ENCODE measurements at regions not wholly inside any gene's neighbourhood (a gene's known extent, or its start where the extent isn't known, plus 50 kb on each side); places are given as distances from the start of the nearest gene placed in this dataset.
A peak's percentile ranks its signal among the peaks of the same experiment; 100 is the strongest.

DNA sequence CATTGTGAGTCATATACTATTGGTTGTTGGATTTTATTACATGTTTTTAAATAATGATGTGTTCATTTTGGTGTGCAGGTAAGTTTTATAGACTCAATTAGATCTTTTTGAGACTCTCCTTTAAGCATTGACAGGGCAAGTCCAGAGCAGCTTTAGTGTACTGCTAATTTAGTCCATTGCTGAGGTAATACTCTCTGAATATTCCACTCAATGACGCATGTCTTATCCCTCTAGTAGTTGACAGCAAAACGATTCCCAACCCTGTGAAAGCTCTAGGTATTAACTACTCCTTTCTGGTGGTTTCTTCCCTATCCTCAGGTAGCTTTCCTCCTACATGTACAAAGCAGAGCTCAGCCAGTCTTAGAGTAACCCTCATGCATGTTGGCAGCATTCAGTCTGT is 373.5 kb upstream of the MAP3K7 start:
- H3K9me3 ChIP-seq (ENCODE audit: control insufficient read depth in 1 of 2, low read length in 2 of 2) = no peaks in the 10 kb centered on the region
- no peaks in the 10 kb centered on the region for H3K4me1 ChIP-seq (ENCODE audit: control insufficient read depth in 1 of 2, insufficient read depth in 2 of 2, low read length in 2 of 2)
- no peaks in the 10 kb centered on the region for H3K27me3 ChIP-seq (ENCODE audit: control insufficient read depth in 1 of 2, insufficient read depth in 2 of 2, low read length in 2 of 2)
- H3K36me3 ChIP-seq (ENCODE audit: control insufficient read depth in 1 of 2, insufficient read depth in 2 of 2, low read length in 2 of 2) = no peaks in the 10 kb centered on the region
- no peak overlapping the region for H3K4me3 ChIP-seq (ENCODE audit: low read depth in 1 of 2, low read length in 2 of 2)
- H3K27ac ChIP-seq (ENCODE audit: low read depth, low read length) = no peak overlapping the region
- no peak overlapping the region for H3K9ac ChIP-seq (ENCODE audit: low read depth in 1 of 2, low read length in 2 of 2)

DNA sequence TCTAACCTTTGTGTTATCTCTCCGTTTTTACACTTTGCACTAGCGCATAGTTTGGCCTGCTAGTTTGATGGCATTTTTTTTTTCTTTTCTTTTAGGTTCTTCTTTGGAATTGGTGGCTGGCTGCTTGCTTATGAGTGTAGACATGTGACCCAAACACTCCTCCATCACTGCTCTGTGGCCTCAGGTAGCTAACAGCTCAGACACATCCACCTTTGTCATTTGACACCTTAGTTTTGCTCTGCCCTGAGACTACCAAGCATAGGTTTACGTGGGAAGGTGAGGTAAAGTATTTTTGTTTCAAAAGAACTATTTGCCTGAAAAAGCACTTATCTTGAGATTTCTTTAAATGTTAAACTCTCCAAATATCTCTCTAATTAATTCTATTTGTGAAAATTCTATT is 368.4 kb upstream of the MAP3K7 start:
- Histone ChIP-seq H3K9ac (ENCODE audit: low read depth in 1 of 2, low read length in 2 of 2) (no peak overlapping the region), H3K4me1 (ENCODE audit: control insufficient read depth in 1 of 2, insufficient read depth in 2 of 2, low read length in 2 of 2) (no peaks in the 10 kb centered on the region), H3K9me3 (ENCODE audit: control insufficient read depth in 1 of 2, low read length in 2 of 2) (no peaks in the 10 kb centered on the region), H3K27ac (ENCODE audit: low read depth, low read length) (no peak overlapping the region), H3K27me3 (ENCODE audit: control insufficient read depth in 1 of 2, insufficient read depth in 2 of 2, low read length in 2 of 2) (no peaks in the 10 kb centered on the region), H3K36me3 (ENCODE audit: control insufficient read depth in 1 of 2, insufficient read depth in 2 of 2, low read length in 2 of 2) (no peaks in the 10 kb centered on the region), H3K4me3 (ENCODE audit: low read depth in 1 of 2, low read length in 2 of 2) (no peak overlapping the region)

DNA sequence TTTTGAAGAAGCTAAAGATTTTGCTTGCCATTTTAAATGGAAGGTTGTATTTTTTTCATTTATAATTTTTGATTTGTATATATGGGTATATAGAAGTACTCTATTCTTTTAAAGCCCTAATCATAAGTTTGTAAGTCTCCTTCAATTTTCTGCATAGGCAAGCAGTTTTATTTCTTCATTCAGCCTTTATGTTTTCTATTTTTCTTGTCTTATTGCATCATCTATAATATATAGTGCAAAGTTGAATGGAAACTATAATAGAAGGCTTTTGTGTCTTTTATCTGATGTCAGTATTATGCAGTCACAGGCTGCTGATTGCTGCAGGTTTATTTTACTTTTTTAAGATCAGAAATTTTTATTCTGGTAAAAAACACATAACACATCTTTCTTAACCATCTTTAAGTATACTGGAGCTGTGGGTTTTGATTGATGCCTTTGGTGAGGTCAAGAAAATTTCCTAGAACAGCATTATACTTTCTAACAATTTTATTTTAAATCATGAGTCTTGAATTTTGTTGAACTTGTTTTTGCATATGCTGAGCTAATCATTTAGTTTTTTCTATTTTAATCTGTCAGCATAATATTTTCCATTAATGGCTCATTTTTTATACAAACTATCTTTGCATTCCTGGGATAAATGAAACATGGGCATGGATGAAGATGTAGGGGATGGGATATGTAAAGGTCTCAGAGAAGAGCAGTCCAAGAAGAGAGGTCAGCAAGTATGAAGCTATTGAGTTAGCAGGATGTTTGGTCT is 366.7 kb upstream of the MAP3K7 start:
- Histone ChIP-seq H3K9ac (ENCODE audit: low read depth in 1 of 2, low read length in 2 of 2) (no peak overlapping the region), H3K36me3 (ENCODE audit: control insufficient read depth in 1 of 2, insufficient read depth in 2 of 2, low read length in 2 of 2) (no peaks in the 10 kb centered on the region), H3K9me3 (ENCODE audit: control insufficient read depth in 1 of 2, low read length in 2 of 2) (no peaks in the 10 kb centered on the region), H3K4me3 (ENCODE audit: low read depth in 1 of 2, low read length in 2 of 2) (no peak overlapping the region), H3K4me1 (ENCODE audit: control insufficient read depth in 1 of 2, insufficient read depth in 2 of 2, low read length in 2 of 2) (no peaks in the 10 kb centered on the region), H3K27ac (ENCODE audit: low read depth, low read length) (no peak overlapping the region), H3K27me3 (ENCODE audit: control insufficient read depth in 1 of 2, insufficient read depth in 2 of 2, low read length in 2 of 2) (no peaks in the 10 kb centered on the region)

DNA sequence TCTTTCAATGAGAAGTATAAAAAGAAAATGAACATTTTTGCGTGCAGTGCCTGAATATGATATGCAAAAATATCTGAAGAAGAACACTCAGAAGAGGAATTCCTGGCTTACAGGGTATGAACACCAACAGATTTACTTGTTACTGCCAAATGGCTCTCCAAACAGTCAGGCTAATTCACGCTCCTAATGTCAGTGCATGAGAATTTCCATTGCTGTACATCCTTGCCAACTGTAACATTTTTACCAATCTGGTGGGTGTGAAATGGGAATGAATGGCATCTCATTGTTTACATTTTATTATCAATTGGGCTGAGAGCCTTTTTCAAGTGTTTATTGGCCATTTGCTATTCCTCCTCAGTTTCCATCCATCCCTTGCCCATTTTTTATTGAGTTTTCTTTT is 365.3 kb upstream of the MAP3K7 start:
- Histone ChIP-seq H3K9ac (ENCODE audit: low read depth in 1 of 2, low read length in 2 of 2) (no peak overlapping the region), H3K36me3 (ENCODE audit: control insufficient read depth in 1 of 2, insufficient read depth in 2 of 2, low read length in 2 of 2) (no peaks in the 10 kb centered on the region), H3K4me3 (ENCODE audit: low read depth in 1 of 2, low read length in 2 of 2) (no peak overlapping the region), H3K9me3 (ENCODE audit: control insufficient read depth in 1 of 2, low read length in 2 of 2) (no peaks in the 10 kb centered on the region), H3K4me1 (ENCODE audit: control insufficient read depth in 1 of 2, insufficient read depth in 2 of 2, low read length in 2 of 2) (no peaks in the 10 kb centered on the region), H3K27ac (ENCODE audit: low read depth, low read length) (no peak overlapping the region), H3K27me3 (ENCODE audit: control insufficient read depth in 1 of 2, insufficient read depth in 2 of 2, low read length in 2 of 2) (no peaks in the 10 kb centered on the region)

DNA sequence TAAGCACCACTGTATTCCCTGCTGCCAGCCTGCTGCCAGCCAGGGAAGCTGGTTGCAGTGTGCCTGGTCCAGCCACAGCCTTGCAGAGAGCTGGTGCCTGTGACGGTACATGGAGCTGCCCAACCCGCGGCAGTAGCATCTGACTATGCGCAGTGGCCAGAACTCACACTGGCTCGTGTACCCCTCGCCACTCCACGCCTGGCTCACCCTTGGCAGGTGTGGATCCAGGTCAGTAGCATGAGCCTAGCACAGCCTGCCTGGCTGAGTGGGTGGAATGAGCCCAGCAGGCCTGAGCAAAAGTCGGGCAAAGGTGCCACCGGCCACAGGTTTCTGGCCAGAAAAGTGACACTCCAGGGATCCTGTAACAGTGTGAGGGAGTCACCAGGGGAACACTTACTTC is 361.7 kb upstream of the MAP3K7 start:
- Histone ChIP-seq H3K4me3 (ENCODE audit: low read depth in 1 of 2, low read length in 2 of 2) (no peak overlapping the region), H3K27ac (ENCODE audit: low read depth, low read length) (no peak overlapping the region), H3K9me3 (ENCODE audit: control insufficient read depth in 1 of 2, low read length in 2 of 2) (no peaks in the 10 kb centered on the region), H3K36me3 (ENCODE audit: control insufficient read depth in 1 of 2, insufficient read depth in 2 of 2, low read length in 2 of 2) (no peaks in the 10 kb centered on the region), H3K4me1 (ENCODE audit: control insufficient read depth in 1 of 2, insufficient read depth in 2 of 2, low read length in 2 of 2) (no peaks in the 10 kb centered on the region), H3K9ac (ENCODE audit: low read depth in 1 of 2, low read length in 2 of 2) (no peak overlapping the region), H3K27me3 (ENCODE audit: control insufficient read depth in 1 of 2, insufficient read depth in 2 of 2, low read length in 2 of 2) (no peaks in the 10 kb centered on the region)

DNA sequence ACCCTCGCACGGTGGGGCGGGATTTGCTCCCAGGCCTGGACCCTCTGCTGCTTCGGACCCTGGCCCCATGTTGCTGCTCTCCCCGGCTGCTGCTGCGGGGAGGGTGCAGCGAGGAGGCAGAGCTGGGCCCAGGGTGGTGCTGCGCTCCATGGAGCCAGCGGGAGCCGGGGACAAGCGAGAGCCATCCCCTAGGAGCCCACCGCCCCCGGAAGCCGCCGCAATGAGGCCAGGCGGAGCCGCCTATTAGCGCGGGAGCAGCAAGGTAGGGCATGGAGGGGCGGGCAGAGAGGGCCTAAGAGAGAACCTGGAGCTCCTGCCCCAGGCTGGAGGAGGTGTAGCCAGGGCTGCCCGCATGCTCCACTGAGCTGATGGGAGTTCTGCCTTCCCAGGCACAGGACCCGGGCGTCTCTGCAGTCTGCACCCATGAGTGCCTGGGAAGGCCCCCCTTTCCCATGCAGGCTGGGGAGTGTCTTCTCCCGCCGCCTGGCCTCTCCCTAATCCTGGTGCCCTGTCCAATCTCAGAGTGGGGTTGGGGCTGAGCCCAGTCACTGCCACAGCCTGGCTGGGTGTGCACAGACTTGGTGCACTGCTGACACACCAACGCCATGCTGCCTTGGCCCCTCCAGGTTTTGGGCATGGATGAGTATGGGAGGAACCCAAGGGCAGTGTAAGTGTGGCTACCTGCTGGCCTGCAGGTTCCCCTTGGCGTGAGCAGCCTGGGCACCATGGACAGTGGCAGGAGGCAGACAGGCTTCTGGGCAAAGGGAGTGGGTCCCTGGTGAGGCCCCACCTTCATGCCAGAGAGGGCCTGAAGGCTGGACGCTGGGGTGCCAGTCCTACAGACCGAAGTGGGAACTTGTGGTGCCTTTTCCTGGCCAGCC is 360.6 kb upstream of the MAP3K7 start:
- no peaks in the 10 kb centered on the region for H3K9me3 ChIP-seq (ENCODE audit: control insufficient read depth in 1 of 2, low read length in 2 of 2)
- H3K36me3 ChIP-seq (ENCODE audit: control insufficient read depth in 1 of 2, insufficient read depth in 2 of 2, low read length in 2 of 2) = no peaks in the 10 kb centered on the region
- no peaks in the 10 kb centered on the region for H3K4me1 ChIP-seq (ENCODE audit: control insufficient read depth in 1 of 2, insufficient read depth in 2 of 2, low read length in 2 of 2)
- H3K9ac ChIP-seq (ENCODE audit: low read depth in 1 of 2, low read length in 2 of 2) = no peak overlapping the region
- no peak overlapping the region for H3K27ac ChIP-seq (ENCODE audit: low read depth, low read length)
- H3K4me3 ChIP-seq (ENCODE audit: low read depth in 1 of 2, low read length in 2 of 2) = no peak overlapping the region
- H3K27me3 ChIP-seq (ENCODE audit: control insufficient read depth in 1 of 2, insufficient read depth in 2 of 2, low read length in 2 of 2) = no peaks in the 10 kb centered on the region

DNA sequence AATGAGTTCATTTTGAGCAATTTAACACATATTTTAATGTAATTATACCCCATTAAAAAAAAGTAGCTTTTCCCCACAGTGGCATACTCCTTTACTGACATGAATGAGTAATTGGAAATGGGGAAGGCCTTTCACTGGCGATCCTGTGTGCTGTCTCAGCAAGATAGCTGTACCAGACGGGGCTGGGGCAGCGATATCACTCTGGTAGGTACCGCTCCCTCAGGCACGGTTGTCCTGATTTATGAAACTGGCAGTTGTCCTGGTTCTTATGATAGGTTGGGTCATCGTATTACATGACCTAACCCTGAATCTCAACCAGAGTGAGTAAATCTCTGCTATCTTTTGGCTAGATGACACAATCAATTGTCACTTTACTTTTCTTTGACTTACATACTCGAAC is 355.0 kb upstream of the MAP3K7 start:
- H3K4me1 ChIP-seq (ENCODE audit: control insufficient read depth in 1 of 2, insufficient read depth in 2 of 2, low read length in 2 of 2) = no peaks in the 10 kb centered on the region
- H3K4me3 ChIP-seq (ENCODE audit: low read depth in 1 of 2, low read length in 2 of 2) = no peak overlapping the region
- no peaks in the 10 kb centered on the region for H3K9me3 ChIP-seq (ENCODE audit: control insufficient read depth in 1 of 2, low read length in 2 of 2)
- H3K27me3 ChIP-seq (ENCODE audit: control insufficient read depth in 1 of 2, insufficient read depth in 2 of 2, low read length in 2 of 2) = no peaks in the 10 kb centered on the region
- no peak overlapping the region for H3K9ac ChIP-seq (ENCODE audit: low read depth in 1 of 2, low read length in 2 of 2)
- H3K27ac ChIP-seq (ENCODE audit: low read depth, low read length) = no peak overlapping the region
- H3K36me3 ChIP-seq (ENCODE audit: control insufficient read depth in 1 of 2, insufficient read depth in 2 of 2, low read length in 2 of 2) = no peaks in the 10 kb centered on the region

DNA sequence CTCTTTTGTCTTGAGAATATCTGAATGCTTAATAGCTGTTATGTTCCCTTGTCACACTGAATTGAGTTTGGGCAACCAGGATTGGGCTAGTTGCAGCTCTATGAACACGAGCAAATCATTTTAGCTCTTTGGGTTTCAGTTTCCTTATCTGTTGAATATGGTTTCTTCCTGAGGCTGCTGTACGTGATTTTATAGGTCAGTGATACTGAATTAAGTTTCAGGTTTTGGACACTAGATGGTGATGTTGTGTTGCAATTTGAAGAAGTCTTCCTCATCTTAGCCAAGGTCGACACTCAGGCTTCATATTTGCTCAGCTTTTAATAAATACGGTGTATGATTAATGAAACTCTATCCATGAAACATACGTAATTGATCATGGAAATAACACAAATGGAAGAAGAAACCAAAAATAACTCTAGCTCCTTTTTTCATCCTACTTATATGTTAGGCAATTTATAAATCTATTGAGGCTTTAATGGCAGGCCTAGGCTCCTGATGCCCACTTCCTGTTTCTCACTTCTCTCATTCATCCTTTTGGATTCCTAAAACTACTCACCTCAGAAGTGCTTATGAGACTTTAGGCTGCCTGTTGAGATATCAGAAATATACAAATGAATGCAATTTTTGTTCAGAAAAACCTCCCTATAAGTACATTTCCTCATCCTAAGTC is 354.1 kb upstream of the MAP3K7 start:
- Histone ChIP-seq H3K9ac (ENCODE audit: low read depth in 1 of 2, low read length in 2 of 2) (no peak overlapping the region), H3K9me3 (ENCODE audit: control insufficient read depth in 1 of 2, low read length in 2 of 2) (no peaks in the 10 kb centered on the region), H3K27ac (ENCODE audit: low read depth, low read length) (no peak overlapping the region), H3K27me3 (ENCODE audit: control insufficient read depth in 1 of 2, insufficient read depth in 2 of 2, low read length in 2 of 2) (no peaks in the 10 kb centered on the region), H3K4me1 (ENCODE audit: control insufficient read depth in 1 of 2, insufficient read depth in 2 of 2, low read length in 2 of 2) (no peaks in the 10 kb centered on the region), H3K36me3 (ENCODE audit: control insufficient read depth in 1 of 2, insufficient read depth in 2 of 2, low read length in 2 of 2) (no peaks in the 10 kb centered on the region), H3K4me3 (ENCODE audit: low read depth in 1 of 2, low read length in 2 of 2) (peak overlapping the region; percentile 46 to 61)

DNA sequence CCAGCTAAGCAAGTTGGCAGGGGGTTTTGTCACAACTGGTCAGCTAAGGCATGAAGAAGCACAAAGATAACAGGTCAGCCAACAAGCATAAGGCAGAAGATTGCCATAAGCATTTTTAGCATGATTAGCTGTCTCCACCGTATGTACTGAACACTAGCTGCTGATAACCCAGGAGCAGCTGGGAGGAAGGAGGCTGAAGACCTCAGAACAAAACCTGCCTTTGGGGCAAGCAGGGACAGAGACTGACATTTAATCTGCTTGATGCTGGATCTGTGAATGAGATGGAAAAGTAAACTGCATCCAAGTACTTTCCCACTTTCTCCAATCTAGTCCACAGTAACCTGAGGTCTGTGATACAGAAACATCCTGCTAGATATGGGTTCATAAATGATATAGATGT is 353.0 kb upstream of the MAP3K7 start:
- Histone ChIP-seq H3K9ac (ENCODE audit: low read depth in 1 of 2, low read length in 2 of 2) (no peak overlapping the region), H3K27ac (ENCODE audit: low read depth, low read length) (no peak overlapping the region), H3K27me3 (ENCODE audit: control insufficient read depth in 1 of 2, insufficient read depth in 2 of 2, low read length in 2 of 2) (no peaks in the 10 kb centered on the region), H3K4me1 (ENCODE audit: control insufficient read depth in 1 of 2, insufficient read depth in 2 of 2, low read length in 2 of 2) (no peaks in the 10 kb centered on the region), H3K9me3 (ENCODE audit: control insufficient read depth in 1 of 2, low read length in 2 of 2) (no peaks in the 10 kb centered on the region), H3K4me3 (ENCODE audit: low read depth in 1 of 2, low read length in 2 of 2) (no peak overlapping the region), H3K36me3 (ENCODE audit: control insufficient read depth in 1 of 2, insufficient read depth in 2 of 2, low read length in 2 of 2) (no peaks in the 10 kb centered on the region)

DNA sequence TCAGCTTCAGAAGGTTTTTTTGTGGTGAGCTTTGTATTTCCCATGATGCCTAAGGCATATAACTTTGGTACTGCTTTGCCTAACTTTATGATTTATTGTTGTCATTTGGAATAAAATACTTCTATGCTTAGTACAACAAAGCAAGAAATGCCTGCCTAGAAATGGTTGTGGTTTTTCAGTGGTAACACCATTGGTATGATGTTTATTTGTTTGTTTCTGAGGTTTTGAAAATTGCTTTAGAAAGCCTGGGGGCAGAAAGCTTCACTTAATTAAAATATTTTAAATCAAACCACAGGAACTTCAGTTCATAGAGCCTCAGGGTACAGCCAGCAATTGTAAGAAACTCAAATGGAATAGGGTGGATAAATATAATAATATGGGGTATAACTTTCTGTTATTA is 351.2 kb upstream of the MAP3K7 start:
- Histone ChIP-seq H3K36me3 (ENCODE audit: control insufficient read depth in 1 of 2, insufficient read depth in 2 of 2, low read length in 2 of 2) (no peaks in the 10 kb centered on the region), H3K4me3 (ENCODE audit: low read depth in 1 of 2, low read length in 2 of 2) (no peak overlapping the region), H3K9ac (ENCODE audit: low read depth in 1 of 2, low read length in 2 of 2) (no peak overlapping the region), H3K4me1 (ENCODE audit: control insufficient read depth in 1 of 2, insufficient read depth in 2 of 2, low read length in 2 of 2) (no peaks in the 10 kb centered on the region), H3K9me3 (ENCODE audit: control insufficient read depth in 1 of 2, low read length in 2 of 2) (no peaks in the 10 kb centered on the region), H3K27ac (ENCODE audit: low read depth, low read length) (no peak overlapping the region), H3K27me3 (ENCODE audit: control insufficient read depth in 1 of 2, insufficient read depth in 2 of 2, low read length in 2 of 2) (no peaks in the 10 kb centered on the region)
